GM19467 (cell line): ENCODE measurements at regions not wholly inside any gene's neighbourhood (a gene's known extent, or its start where the extent isn't known, plus 50 kb on each side); places are given as distances from the start of the nearest gene placed in this dataset.

Experiments used
- ATAC-seq: cut with Tn5 transposase; IDR thresholded peaks from one replicate; pipeline ENCODE4 v1.9.1; 2021; ENCODE audit warnings: mild to moderate bottlenecking, moderate library complexity; ENCODE audit not compliant: unreplicated experiment

GRCh38 chr4:155081222-155081621 lies 127.2 kb upstream of the NPY2R start:
- no peak for ATAC-seq

GRCh38 chr4:155085843-155086530 lies 122.4 kb upstream of the NPY2R start:
- ATAC-seq, result no peak

GRCh38 chr4:155094201-155094820 lies 114.1 kb upstream of the NPY2R start:
- no peak for ATAC-seq

DNA sequence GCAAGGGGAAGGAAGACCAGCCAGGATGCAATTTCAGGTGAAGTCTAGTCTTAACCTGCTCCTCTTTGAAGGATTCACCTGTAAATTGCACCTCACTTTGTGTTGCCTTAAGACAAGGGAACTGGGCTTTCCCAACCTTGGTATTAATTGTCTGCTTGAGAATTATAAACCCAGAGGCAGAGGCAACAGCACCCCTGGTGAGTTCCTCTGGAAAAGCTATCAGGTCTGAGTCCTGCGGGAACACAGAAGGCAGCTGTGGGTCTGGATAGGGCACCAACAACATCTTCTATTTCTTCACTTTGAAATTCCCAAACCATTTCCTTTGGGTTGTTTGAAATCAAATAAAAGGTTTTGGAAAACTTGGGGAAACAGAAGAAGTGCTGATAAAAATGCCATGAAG lies 109.2 kb upstream of the NPY2R start:
- no peak for ATAC-seq

GRCh38 chr4:155106629-155107028 lies 101.8 kb upstream of the NPY2R start:
- no peak for ATAC-seq

DNA sequence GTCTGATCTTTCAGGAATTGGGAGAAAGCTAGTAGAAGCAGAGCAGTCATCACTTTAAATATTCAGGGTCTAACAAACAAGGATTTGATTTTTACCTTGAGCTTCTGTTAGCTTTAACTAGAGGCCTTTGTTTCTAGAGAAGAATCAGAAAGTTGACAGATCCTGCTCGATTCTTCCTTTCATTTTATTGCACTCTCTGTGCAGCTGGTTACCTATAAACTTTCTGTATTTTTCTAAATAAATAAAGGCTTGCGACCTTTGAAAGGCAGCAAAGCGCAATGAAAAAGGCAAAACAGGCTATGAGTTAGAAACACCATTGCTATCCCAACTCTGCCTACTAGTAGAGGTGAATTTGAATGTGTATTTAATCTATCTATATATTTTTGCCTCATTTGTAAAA lies 101.4 kb upstream of the NPY2R start:
- ATAC-seq, result no peak

DNA sequence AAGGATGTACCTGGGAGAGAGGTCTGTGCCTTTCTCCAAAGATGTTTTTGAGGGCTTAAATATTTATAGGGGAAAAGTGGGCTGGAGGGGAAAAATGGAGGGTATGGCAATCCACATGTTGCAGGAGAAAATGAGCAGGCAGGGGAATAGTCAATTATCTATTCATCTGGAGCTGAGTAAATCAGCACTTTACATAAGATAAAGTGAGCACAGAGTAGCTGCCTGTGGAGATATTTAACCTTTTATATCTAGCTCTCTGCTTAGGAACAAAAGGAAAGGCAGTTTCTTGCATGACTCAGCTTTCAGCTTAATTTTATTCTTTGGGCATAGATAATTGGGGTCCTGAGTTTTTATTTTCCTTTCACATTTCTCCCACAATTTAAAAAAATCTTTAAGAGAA lies 93.6 kb upstream of the NPY2R start:
- no peak for ATAC-seq

DNA sequence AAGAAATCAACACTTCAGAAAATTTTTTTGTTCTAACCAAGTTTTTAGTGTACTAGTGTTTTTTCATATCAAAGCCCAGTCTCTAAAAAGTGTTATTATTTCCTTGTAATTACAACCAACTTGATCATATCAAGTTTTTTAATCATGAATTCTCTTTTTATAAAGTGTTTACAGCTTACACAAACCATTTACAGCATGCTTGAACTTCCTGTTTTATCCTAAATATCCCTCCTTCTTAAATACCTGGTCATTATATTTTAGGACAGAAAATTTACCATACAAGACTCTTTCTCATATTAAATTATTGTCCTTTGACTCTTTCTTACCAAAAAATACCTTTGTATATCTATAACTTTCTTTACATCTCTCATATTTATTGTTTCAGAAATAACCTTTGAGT lies 89.4 kb upstream of the NPY2R start:
- ATAC-seq, result no peak

GRCh38 chr4:155120536-155120935 lies 87.9 kb upstream of the NPY2R start:
- no peak for ATAC-seq

DNA sequence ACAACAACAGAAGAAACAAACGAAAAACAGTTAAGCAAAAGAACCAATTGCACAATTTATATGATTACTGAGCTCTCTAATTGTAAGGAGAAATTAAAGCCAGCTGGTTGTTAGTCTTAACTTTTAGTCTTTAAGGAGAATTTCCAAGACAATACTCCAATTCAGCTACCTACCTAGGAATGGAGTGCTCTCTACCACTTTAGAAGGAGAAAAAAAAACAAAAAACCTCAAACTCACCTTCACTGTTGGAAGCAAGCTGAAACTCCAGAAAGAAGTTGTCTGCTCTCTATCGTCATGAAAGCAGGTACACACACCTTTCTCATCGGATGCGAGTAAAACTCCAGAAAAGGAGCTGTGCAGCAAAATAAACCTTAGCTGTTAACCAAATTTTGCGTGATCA lies 86.1 kb upstream of the NPY2R start:
- no peak for ATAC-seq

- no peak for ATAC-seq
These were observed 74.3 kb upstream of the NPY2R start for GRCh38 chr4:155134136-155134535.

GRCh38 chr4:155140889-155141288 lies 67.5 kb upstream of the NPY2R start:
- ATAC-seq, result no peak

- no peak for ATAC-seq
These were observed 64.9 kb upstream of the NPY2R start for GRCh38 chr4:155143512-155143911.
